ENCODE measurements at regions not wholly inside any gene's neighbourhood (a gene's known extent, or its start where the extent isn't known, plus 50 kb on each side); places are given as distances from the start of the nearest gene placed in this dataset.
A peak's percentile ranks its signal among the peaks of the same experiment; 100 is the strongest.

DNA sequence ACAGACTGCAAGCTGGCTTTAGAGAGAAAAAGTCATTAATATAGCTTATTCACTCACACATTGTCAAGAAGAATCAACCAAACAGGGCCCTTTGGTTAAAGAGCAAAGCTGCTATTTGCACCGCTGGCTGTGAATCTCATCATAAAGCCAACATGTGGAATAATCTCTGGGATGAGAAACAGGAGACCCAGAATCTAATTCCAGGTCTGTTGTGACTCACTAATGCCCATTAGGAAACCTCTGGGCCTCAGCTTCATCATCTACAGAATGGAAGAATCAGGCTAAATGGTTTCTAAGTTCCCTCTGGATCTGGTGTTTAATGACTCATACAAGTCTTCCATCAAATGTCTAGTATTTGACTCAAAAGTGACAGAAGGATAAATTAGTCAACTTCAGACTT is 591.7 kb upstream of the DDX18 start:
- no TSS peak for BruUV-seq (replicated peaks)
- no peaks in the 10 kb centered on the region for H3K9me3 Mint-ChIP-seq (ENCODE audit: low read depth, unreplicated experiment)
- H3K4me1 Mint-ChIP-seq (ENCODE audit: low read depth, unreplicated experiment): no peaks in the 10 kb centered on the region
- no peaks in the 10 kb centered on the region for H3K36me3 Mint-ChIP-seq (ENCODE audit: insufficient read depth, unreplicated experiment)
- intact Hi-C loops (cut with micrococcal nuclease; ENCODE audit: unreplicated experiment): no loop called here
- CTCF ChIA-PET: no interaction called here
- no peak for DNase-seq
- no peak overlapping the region for H3K27ac Mint-ChIP-seq (ENCODE audit: unreplicated experiment)
- TF ChIP-seq, protein P1, sequence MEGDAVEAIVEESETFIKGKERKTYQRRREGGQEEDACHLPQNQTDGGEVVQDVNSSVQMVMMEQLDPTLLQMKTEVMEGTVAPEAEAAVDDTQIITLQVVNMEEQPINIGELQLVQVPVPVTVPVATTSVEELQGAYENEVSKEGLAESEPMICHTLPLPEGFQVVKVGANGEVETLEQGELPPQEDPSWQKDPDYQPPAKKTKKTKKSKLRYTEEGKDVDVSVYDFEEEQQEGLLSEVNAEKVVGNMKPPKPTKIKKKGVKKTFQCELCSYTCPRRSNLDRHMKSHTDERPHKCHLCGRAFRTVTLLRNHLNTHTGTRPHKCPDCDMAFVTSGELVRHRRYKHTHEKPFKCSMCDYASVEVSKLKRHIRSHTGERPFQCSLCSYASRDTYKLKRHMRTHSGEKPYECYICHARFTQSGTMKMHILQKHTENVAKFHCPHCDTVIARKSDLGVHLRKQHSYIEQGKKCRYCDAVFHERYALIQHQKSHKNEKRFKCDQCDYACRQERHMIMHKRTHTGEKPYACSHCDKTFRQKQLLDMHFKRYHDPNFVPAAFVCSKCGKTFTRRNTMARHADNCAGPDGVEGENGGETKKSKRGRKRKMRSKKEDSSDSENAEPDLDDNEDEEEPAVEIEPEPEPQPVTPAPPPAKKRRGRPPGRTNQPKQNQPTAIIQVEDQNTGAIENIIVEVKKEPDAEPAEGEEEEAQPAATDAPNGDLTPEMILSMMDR (IDR thresholded peaks at IDR 0.05; ENCODE audit: unreplicated experiment): no peak
- H3K27me3 Mint-ChIP-seq (ENCODE audit: unreplicated experiment): no peaks in the 10 kb centered on the region
- H3K4me3 Mint-ChIP-seq (ENCODE audit: low read depth, unreplicated experiment): no peak overlapping the region

DNA sequence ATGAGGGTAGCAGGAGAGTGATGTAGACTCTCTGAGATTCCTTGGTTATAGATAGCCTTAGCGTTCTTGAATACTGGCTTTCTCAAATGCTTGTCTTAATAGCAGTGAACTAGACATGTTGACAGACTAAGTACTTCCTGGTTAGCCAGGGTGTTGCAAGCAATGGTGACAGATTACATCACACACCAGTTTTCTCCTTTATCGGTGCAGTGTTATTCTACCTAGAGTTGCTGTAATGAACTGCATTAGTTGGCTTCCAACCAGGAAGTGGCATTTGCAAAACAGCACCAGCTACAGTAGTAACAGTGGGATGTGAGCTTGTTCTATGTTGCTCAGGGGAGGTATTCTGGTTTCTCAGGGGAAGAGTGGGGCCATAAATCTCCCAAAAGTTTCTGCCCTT is 582.2 kb upstream of the DDX18 start:
- Mint-ChIP-seq H3K4me3 (ENCODE audit: low read depth, unreplicated experiment) (no peak overlapping the region), H3K9me3 (ENCODE audit: low read depth, unreplicated experiment) (peaks cover 10% of the 10 kb centered on the region), H3K4me1 (ENCODE audit: low read depth, unreplicated experiment) (peaks cover 18% of the 10 kb centered on the region), H3K27me3 (ENCODE audit: unreplicated experiment) (no peaks in the 10 kb centered on the region), H3K27ac (ENCODE audit: unreplicated experiment) (peak overlapping the region; percentile 99), H3K36me3 (ENCODE audit: insufficient read depth, unreplicated experiment) (peaks cover 5% of the 10 kb centered on the region)
- TF ChIP-seq, protein P1 (IDR thresholded peaks at IDR 0.05; ENCODE audit: unreplicated experiment): no peak
- BruUV-seq (replicated peaks): no TSS peak
- DNase-seq: peak; percentile 59
- CTCF ChIA-PET: interaction anchor here (1.0 kb wide), 1 partner anchor 98 kb away, joined by 4 read pairs; no protein-coding TSS in a partner anchor
- intact Hi-C loops (cut with micrococcal nuclease; ENCODE audit: unreplicated experiment): loop anchor here (5.0 kb wide), 1 partner anchor 175 kb away; no protein-coding TSS in a partner anchor

DNA sequence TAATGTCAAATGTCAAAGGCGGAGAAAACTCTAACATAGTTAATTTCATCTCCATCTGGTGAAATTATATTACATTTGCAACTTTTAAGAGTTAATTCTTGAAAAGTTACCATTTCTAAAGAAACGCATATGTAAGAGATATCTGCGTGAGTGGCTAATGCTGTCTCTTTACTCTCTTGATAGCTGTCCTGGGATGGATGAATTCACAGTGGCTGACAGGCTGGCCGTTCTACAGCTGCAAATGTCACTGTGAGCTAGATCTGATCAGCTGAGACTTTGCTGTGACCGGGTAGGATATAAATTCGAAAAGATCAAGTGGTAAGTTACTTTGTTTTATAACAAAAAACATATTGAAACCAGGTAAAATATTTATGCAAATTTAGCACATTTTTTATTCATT is 557.1 kb upstream of the DDX18 start:
- no peak for DNase-seq
- CTCF ChIA-PET: no interaction called here
- Mint-ChIP-seq H3K4me3 (ENCODE audit: low read depth, unreplicated experiment) (no peak overlapping the region), H3K36me3 (ENCODE audit: insufficient read depth, unreplicated experiment) (no peaks in the 10 kb centered on the region), H3K27me3 (ENCODE audit: unreplicated experiment) (no peaks in the 10 kb centered on the region), H3K4me1 (ENCODE audit: low read depth, unreplicated experiment) (no peaks in the 10 kb centered on the region), H3K9me3 (ENCODE audit: low read depth, unreplicated experiment) (peaks cover 6% of the 10 kb centered on the region), H3K27ac (ENCODE audit: unreplicated experiment) (no peak overlapping the region)
- TF ChIP-seq, protein P1 (IDR thresholded peaks at IDR 0.05; ENCODE audit: unreplicated experiment): no peak
- intact Hi-C loops (cut with micrococcal nuclease; ENCODE audit: unreplicated experiment): no loop called here
- no TSS peak for BruUV-seq (replicated peaks)

DNA sequence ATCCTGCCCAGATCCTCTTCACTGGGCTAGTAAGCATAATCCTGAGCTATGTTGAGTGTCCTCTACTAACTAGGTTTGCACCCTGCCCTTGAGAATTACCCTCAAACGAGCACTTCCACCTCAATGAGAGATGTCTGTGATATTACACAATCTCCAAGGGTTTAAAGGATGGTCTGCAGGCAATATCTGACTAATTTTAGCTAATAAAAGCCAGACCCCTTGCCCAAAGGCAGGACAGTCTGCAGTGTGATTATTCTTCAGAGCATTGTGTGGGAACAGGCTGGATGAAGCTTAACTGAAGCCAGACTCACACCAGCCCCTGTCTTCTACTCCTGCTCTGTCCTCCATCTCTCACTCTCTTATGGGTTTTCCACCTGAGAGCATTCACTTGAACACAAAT is 544.9 kb upstream of the DDX18 start:
- Mint-ChIP-seq H3K4me1 (ENCODE audit: low read depth, unreplicated experiment) (no peaks in the 10 kb centered on the region), H3K27me3 (ENCODE audit: unreplicated experiment) (no peaks in the 10 kb centered on the region), H3K4me3 (ENCODE audit: low read depth, unreplicated experiment) (no peak overlapping the region), H3K9me3 (ENCODE audit: low read depth, unreplicated experiment) (no peaks in the 10 kb centered on the region), H3K36me3 (ENCODE audit: insufficient read depth, unreplicated experiment) (no peaks in the 10 kb centered on the region), H3K27ac (ENCODE audit: unreplicated experiment) (no peak overlapping the region)
- TF ChIP-seq, protein P1 (IDR thresholded peaks at IDR 0.05; ENCODE audit: unreplicated experiment): no peak
- intact Hi-C loops (cut with micrococcal nuclease; ENCODE audit: unreplicated experiment): no loop called here
- DNase-seq: no peak
- CTCF ChIA-PET: no interaction called here
- no TSS peak for BruUV-seq (replicated peaks)

Measured in Calu3 (cell line).